ENCODE measurements at regions not wholly inside any gene's neighbourhood (a gene's known extent, or its start where the extent isn't known, plus 50 kb on each side); places are given as distances from the start of the nearest gene placed in this dataset.
A peak's percentile ranks its signal among the peaks of the same experiment; 100 is the strongest.
"Not testable (repeated sequence)": the region's sequence is repeated elsewhere in the genome, so short reads cannot be mapped to it uniquely, and the experiment has no call there.

DNA sequence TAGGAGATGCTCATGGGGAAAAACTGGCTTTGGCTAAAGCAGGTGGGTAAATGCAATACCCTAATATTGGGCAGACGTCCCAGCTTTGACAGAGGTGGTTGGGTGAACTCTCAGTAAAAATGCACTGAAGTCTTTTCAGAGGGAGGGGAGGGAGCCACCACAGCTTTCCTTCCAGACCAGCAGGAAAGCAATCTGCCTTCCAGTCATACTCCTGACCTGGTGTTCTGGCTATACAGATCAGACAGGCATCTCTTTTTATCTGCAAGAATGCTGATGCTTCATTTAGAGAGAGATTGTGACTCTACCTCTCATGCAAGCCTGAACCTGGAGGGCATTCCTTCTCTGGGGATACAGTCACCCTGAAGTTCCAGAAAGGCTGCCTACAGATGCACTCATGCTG, 52.6 kb upstream of the ICA1 start:
- DNase-seq, result no peak

DNA sequence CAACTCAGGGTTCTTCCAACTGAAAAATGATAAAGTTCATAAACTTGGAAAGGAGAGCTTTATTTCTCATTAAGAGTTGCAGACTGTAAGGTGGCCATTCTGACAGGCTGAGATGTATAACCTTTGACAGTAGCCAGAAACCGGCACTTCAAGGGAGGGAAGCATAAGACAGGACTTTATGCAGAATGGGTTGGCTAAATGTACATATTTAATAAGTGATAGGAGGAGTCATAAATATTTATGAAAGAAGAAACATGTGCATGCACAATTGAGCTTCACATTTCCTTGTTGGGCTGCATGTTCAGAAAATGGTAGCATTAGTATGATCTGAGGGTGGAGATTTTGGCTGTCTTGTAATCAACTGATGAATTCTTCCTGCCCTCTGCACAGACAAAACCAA, 57.1 kb upstream of the ICA1 start:
- no peak for DNase-seq

DNA sequence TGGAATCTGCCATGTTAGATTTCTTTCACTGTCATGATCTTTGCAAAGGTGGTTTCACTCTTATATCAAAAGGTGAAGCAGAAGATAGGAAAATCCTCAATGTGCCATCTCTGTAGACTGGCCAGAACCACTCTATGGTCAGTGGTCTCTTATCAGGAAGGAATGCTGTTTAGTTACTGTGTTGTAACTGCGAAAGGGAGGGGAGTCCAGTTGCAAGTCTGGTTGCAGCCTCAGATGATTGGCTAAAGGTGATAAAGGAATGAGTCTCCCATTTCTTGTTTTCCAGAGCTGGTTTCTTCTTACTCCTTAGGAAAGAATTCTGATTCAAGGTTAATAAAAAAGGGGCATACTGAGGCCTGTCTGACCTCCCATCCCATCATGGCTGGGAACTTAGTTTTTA, 58.2 kb upstream of the ICA1 start:
- no peak for DNase-seq

DNA sequence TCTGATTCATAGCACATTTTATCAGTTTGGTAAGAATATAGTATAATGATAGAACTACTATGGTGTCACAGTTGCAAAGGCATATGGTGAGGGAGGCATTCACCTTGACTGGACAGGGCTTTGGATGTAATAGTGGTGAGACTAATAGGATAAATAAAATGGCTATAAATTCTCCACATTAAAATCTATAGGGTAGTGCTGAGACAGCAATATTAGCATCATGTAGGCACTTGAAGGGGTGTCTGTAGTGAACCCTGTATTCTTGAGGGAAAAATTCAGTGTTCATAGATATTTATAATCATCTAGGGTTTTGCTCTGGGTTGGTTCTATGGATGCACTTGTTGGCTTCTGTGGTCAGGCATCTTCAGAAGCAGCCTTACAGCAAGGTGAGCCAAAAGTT, 59.3 kb upstream of the ICA1 start:
- no peak for DNase-seq

DNA sequence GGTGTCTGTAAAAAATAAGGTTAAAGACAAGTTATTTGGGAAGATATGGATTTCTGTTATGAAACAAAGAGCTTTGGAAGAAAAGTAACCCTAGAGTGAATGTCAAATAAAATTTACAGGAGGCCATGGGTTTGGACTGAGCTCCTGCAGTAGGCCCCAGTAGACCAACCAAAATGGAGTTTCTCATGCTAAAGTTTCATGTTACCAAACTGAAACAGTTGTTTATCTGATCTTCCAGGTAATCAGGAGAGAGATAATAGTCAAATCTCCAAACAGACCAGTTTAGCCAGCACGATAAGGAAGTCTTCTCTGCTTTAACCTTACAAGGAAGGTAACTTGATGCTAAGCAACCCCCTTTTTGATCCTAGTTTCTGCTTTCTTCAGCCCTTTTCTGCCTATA, 60.7 kb upstream of the ICA1 start:
- DNase-seq, result no peak

- no peak for DNase-seq
Measured at GRCh38 chr7:8325067-8325466, 63.1 kb upstream of the ICA1 start.

- no peak for DNase-seq
Measured at GRCh38 chr7:8327199-8327598, 65.2 kb upstream of the ICA1 start.

DNA sequence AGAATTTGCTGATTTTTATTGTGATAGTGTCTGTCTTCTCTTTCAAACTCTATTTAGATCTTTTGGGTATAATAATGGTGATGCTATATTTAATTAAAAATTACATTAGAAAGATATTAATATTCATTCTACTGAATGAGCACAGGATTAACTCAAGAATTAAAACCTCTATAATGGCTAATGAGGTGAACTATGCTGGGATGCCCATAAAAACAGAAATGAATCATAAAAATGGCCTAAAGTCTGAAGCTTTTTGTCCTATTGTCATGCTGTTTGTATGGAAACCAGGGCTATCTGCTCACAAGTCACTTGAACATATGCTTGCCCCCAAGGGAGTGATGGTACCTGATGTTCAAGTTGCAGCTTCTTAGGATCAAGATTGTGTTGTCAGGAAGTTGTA, 76.2 kb upstream of the ICA1 start:
- DNase-seq, result no peak

DNA sequence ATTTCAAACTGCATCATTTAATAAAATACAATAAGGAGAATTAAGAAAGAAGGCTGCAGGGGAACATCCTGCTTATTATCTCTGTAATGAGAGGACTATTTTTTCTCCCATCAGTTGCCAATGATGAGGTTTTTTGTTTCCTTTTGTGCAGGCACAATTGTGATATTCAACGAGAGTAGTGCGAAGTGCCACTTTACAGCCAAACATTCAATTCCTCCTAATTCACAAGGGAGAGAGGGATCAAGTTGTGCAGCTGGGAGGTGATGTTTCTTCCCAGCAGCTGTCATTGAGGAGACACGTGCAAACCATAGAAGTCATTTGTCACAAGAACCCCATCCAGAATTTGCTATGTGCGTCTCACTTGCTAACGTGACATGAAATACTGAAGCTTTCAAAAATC, 81.6 kb upstream of the ICA1 start:
- DNase-seq, result peak; percentile 39 to 57

DNA sequence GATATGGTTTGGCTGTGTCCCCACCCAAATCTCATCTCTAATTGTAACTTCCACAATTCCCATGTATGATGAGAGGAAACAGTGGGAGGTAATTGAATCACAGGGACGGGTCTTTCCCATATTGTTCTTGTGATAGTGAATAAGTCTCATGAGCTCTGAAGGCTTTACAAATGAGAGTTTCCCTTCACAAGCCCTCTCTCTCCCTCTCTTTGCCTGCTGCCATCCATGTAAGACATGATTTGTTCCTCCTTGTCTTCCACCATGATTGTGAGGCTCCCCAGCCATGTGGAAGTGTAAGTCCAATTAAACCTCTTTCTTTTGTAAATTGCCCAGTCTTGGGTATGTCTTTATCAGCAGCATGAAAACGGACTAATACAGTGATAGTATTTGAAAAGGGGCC, 85.4 kb upstream of the ICA1 start:
- DNase-seq, result not testable (repeated sequence)

DNA sequence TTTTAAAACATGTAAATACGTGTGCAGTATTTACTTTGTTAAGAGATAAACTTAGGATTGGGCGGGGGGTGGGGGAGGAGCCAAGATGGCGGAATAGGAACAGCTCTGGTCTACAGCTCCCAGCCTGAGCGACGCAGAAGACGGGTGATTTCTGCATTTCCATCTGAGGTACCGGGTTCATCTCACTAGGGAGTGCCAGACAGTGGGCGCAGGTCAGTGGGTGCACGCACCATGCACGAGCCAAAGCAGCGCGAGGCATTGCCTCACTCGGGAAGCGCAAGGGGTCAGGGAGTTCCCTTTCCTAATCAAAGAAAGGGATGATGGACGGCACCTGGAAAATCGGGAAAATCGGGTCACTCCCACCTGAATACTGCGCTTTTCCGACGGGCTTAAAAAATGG, 81.8 kb upstream of the NXPH1 start:
- DNase-seq, result not testable (repeated sequence)

DNA sequence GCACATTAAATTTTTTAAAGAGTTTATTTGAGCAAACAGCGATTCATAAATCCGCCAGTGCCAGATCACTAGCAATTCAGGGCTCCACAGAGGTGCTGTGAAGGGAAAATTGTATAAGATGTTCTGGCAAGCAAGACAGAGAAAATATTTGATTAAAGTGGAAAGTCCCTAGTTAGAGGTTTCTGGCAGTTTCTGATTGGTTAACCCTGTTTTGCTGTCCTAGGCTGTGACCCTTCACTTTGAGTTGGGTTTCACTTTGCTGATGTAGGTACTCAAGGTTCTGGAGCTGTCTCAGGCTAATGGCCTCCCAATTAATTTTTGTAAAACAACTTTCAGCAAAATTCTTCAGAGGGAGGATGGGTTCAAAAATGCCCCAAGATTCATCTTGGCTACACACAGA, 79.4 kb upstream of the NXPH1 start:
- no peak for DNase-seq

GRCh38 chr7:8354503-8354902, 78.9 kb upstream of the NXPH1 start:
- DNase-seq, result no peak

GRCh38 chr7:8356071-8356470, 77.3 kb upstream of the NXPH1 start:
- DNase-seq, result no peak

- no peak for DNase-seq
Measured at GRCh38 chr7:8357536-8357935, 75.9 kb upstream of the NXPH1 start.

- DNase-seq, result no peak
Measured at GRCh38 chr7:8360564-8361153, 72.8 kb upstream of the NXPH1 start.

- no peak for DNase-seq
Measured at GRCh38 chr7:8362723-8363369, 70.6 kb upstream of the NXPH1 start.

- no peak for DNase-seq
Measured at GRCh38 chr7:8363407-8364015, 69.9 kb upstream of the NXPH1 start.

- DNase-seq, result no peak
Measured at GRCh38 chr7:8365499-8366110, 67.8 kb upstream of the NXPH1 start.

DNA sequence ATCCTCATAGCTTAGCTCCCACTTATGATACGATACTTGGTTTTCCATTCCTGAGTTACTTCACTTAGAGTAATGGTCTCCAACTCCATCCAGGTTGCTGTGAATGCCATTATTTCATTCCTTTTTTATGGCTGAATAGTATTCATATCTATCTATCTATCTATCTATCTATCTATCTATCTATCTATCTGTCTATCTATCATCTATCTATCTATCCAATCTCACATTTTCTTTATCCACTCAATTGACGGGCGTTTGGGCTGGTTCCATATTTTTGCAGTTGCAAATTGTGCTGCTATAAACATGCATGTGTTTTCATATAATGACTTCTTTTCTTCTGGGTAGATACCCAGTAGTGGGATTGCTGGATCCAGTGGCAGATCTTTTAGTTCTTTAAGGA, 65.4 kb upstream of the NXPH1 start:
- not testable (repeated sequence) for DNase-seq

GRCh38 chr7:8371742-8372141, 61.7 kb upstream of the NXPH1 start:
- DNase-seq, result no peak

DNA sequence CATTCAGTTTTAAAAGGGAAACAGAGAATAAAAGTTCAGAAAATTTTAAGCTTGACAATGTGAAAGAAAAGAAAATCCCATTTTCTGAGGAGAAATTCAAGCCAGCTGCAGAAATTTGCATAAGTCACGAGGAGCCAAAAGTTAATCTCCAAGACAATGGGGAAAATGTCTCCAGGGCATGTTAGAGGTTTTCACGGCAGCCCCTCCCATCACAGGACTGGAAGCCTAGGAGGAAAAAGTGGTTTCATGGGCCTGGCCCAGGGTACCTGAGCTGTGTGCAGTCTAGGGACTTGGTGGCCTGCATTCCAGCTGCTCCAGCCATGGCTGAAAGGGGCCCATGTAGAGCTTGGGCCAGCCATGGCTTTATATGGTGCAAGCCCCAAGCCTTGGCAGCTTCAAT, 59.6 kb upstream of the NXPH1 start:
- no peak for DNase-seq

- no peak for DNase-seq
Measured at GRCh38 chr7:8378349-8379019, 54.9 kb upstream of the NXPH1 start.

DNA sequence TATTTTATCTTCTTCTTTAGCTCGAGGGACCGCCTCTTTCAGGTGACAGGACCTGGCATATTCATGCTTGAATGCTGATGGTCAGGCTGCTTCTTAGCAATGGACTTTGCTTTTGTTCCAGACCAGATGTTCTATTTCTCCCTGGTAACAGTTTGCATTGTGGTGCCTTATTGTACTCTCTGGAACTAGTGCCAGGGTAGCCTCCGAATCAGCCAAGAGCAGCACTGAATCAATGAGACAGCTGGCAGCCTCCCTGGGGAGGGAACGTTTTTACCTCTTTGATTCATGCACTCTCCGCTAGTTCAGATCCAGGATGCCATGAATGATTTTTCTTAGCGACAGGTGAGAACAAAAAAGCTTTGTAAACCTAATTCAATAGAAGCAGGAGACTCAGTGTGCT, 54.1 kb upstream of the NXPH1 start:
- DNase-seq, result peak; percentile 48 to 65

Data from NCI-H187 (cell line).